Superior temporal gyrus (tissue), 1 donor: ENCODE measurements at regions not wholly inside any gene's neighbourhood (a gene's known extent, or its start where the extent isn't known, plus 50 kb on each side); places are given as distances from the start of the nearest gene placed in this dataset.
A peak's percentile ranks its signal among the peaks of the same experiment; 100 is the strongest.

Experiments
- DNase-seq: peaks from one replicate; pipeline ENCODE4 v3.0.0-alpha.2; 2016; ENCODE audit errors: extremely low spot score

GRCh38 chr12:125193376-125194152, 128.3 kb downstream of the AACS start:
- DNase-seq = peak; percentile 69

DNA sequence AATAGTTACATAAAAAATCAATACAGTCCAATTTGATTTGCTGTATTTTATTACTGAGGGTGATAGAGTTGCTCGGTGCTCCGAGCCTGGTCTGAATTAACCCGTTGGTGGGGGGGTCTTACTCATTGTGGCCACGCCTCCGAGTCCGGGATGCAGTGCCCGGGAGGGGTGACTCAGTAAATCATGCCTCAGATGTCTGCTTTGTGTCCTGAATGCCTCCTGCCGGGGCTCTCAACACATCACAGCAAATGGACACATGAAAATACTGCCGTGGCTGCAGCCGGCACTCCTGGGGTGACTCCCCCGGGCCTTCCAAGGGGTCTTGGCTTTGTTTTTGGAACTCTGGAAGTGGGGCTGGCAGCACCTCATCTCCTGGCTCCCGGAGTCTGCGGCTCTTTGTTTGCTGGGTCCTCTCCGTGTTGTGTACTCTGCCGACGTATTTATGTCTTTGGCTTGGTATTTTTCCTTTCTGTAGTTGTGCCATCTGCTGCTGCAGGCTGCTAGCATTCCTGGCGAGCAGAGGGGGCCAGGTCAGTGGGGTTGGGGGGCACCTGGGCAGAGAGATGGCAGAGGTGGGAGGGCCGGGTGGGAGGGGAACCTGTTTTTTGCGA, 129.0 kb downstream of the AACS start:
- DNase-seq = no peak

DNA sequence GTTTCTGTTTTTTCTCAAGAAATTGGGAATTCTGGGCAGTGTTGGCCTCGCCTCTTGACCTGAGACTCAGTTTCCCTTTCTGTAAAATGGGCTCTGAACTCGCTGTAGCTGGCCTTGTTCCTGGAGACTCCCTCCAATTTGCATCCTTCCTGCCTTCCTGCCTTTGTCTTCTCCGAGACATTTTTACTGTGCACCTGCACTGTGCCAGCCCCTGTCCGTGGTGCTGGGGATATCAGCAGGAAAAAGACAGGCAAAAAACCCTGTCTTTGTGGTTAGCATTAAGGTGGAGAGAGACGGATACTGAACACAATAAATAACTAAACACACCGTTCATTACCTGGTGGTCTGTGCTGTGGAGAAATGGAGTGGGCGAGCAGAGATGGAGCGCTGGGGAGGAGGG, 129.8 kb downstream of the AACS start:
- DNase-seq = no peak

DNA sequence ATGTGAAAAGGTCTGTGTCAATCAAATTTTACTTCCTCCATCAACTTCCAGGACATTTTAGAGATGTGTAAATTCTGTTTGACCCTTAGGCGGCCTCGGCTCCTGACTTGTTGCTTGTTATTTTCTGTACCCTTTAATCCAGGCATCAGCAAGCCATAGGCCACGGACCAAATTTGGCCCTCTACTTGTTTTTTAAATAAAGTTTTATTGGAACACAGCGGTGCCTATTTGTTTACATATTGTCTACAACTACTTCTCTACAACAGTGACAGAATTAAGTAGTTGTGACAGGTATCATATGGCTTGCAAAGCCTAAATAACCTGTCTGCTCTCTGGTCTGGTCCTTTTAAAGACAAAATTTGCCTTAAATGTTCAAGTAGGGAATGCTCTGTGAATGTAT, 132.1 kb downstream of the AACS start:
- no peak for DNase-seq

- DNase-seq = no peak
Measured at GRCh38 chr12:125198652-125199051, 133.4 kb downstream of the AACS start.

- DNase-seq = no peak
Measured at GRCh38 chr12:125201090-125201489, 135.9 kb downstream of the AACS start.

DNA sequence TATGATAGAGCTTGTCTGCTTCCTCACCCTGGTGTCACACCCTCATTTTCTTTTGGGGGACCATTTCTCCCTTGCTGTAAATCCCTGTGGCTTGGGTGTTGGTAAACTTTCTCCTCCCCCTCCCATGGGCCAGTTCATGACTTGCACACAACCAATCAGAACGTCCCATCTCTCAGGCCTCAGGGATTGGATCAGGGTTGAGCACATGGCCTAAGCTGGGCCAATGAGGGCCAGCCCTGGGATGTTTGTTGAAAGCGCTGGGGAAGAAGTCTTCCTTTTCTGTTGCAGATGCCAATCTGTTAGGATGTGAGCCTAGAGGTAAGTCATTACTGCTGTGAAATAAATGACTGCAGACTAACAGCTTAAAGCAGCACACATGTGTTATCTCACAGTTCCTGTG, 136.7 kb downstream of the AACS start:
- no peak for DNase-seq

DNA sequence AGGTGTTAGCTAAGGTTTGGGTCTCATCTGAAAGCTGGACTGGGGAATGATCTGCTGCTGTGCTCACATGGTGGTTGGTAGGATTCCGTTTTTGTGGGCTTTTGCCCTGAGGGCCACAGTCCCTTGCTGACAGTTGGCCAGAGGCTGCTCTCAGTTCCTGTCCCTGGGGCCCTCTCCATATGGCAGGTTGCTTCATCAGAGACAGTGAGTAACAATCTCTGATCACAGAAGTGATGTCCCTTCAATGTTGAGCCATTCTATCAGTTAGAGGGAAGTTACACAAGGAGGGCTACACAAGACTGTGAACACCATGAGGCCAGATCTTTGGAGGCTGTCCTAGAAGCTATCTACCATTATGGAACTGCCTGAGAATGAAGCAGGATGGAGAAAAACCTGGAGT, 137.2 kb downstream of the AACS start:
- DNase-seq = no peak

DNA sequence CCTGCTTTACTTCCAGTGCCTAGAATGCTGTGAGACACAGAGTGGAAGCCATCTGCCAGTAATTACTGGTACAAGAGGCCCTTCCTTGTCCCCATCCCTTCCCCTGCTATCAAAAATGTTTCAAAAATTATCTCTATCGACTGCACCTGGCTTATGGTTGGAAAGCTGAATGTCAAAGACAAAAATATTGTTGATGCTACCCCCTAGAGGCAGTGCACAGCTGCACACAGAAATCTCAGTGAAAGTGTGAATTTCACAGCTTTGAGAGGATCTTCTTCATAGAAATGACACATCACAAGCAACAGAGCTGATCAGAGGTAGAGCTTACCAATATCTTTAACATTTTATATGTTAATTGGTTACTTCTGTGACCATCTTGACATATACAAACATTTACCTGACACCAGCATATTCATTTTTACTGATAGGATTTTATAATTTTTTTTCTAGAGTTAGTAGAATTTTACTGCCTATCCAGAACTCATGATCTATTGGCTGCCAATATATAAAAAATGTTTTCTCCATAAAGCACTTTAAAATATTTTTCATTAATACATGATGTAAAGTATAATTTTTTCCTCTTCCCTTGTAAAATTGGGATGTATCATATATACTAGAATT, 138.0 kb downstream of the AACS start:
- DNase-seq = peak; percentile 77

GRCh38 chr12:125205386-125205785, 140.2 kb downstream of the AACS start:
- DNase-seq = no peak

- no peak for DNase-seq
Measured at GRCh38 chr12:125206711-125207110, 141.5 kb downstream of the AACS start.

GRCh38 chr12:125208334-125208733, 143.1 kb downstream of the AACS start:
- DNase-seq = no peak

DNA sequence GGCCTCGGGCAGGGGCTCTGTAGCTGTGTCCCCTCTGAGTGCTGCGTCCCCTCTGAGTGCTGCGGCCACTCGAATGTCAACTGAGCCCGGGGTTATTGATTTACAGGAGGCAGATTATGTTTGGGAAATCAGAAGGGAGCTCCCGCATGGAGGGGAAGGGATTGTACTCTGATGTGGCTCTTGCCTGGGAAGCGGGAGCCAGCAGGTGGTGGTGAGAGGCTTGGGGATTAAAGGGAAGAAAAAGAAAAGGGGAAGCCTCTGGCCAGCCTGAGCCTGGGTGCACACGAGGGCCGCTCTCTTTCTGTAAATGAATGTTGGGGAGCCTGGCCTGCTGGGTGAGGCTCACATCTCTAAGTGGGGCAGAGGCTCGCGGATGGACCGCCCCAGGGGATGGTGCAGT, 143.7 kb downstream of the AACS start:
- DNase-seq = no peak

DNA sequence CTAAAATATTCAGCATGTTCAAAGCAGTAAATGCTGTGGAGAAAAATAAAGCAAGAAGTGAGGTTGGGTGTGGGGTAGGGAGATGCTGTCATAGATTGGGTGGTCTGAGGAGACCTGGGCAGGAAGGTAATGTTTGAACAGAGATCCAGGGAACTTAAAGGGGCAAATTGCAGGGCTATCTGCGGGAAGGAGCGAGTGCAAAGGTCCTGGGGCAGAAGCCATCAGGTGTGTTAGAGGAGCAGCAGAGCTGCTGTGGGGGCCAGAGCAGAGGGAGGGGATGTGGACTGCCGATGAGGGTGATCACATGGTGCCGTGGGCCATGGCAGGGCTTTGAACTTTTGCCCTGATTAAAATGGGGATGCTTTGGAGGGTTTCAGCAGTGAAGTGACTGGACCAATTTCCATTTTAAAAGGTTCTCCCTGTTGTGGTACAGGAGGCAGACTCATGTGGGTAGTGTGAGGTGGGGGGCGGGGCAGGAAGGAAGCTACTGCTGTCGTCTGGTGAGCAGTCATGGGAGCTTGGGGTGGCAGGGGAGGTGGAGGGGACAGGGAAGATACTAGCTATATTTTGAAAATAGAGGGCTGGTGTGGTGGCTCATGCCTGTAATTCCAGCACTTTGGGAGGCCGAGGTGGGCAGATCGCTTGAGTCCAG, 145.0 kb downstream of the AACS start:
- DNase-seq = no peak

GRCh38 chr12:125211464-125211863, 146.2 kb downstream of the AACS start:
- DNase-seq = no peak

DNA sequence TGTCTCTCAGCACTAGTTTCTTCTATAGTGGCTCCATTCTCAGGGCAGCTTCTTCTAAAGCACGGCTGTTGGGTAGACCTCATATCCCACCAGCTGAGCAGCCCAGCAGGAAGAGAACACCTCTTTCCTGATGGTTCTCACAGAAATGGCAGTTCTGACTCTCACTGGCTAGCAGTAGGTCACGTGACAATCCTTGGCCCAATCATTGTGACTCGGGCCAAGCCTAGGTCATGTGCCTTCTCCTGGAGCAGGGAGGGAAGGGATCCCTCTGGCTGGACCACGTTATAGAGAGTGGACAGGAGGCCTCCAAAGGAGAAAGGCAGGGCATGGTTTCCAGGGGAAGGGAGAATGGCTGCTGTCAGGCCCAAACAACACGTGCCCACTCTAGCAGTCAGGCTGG, 149.1 kb downstream of the AACS start:
- no peak for DNase-seq

DNA sequence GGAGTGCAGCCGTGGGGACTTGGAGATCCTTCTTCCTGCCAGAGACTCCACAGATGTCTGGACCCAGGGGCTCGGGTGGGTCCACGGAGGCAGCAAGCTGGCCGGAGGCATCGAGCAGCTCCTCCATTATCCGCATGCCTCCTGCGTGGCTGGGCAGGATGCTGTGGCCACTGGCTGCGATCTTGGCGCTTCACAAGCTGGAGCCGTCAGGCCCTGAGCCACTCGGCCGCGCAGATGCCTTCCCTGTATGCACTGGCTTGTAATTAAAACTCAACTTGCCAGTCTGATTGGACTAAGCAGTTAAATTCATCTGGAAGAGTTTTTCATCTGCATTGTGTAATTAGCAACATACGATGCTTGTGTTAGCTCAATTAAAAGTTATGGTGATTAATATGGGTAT, 151.5 kb downstream of the AACS start:
- no peak for DNase-seq

- DNase-seq = no peak
Measured at GRCh38 chr12:125217308-125217707, 152.1 kb downstream of the AACS start.

GRCh38 chr12:125218952-125219351, 153.7 kb downstream of the AACS start:
- peak; percentile 27 for DNase-seq

GRCh38 chr12:125220404-125221273, 155.4 kb downstream of the AACS start:
- DNase-seq = peak; percentile 53

DNA sequence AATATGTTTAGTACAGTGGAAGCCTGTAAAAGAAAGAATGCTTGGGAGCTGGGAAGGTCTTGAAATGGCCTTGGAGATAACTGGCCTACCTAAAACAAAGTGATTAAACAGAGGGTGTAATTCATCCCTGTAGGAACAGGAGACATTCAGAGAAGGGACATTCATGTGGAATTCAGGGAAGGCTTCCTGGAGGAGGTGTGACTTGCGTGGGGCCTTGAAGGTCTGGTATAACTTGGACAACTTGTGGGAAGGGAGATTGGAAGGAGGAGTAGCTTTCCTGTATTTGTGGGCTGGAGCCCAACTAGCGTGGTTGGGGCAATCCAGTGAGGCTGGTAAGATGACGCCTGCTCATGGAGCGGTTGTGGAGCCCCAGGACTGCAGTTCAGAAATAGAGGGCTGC, 156.4 kb downstream of the AACS start:
- DNase-seq = no peak

- no peak for DNase-seq
Measured at GRCh38 chr12:125222876-125223275, 157.6 kb downstream of the AACS start.
